CD4-positive, CD25-positive, alpha-beta regulatory T cell (primary cell): ENCODE measurements at regions not wholly inside any gene's neighbourhood (a gene's known extent, or its start where the extent isn't known, plus 50 kb on each side); places are given as distances from the start of the nearest gene placed in this dataset.

Source experiments
- ATAC-seq, 2 donors: fragments of 150-1000 bp; cut with Tn5 transposase; one replicate each; pipeline ENCODE4 v1.10.0; 2021; ENCODE audit warnings: low read depth in 2 of 2, moderate number of reproducible peaks in 2 of 2, moderate library complexity in 1 of 2
- DNase-seq, 3 donors: peaks; one replicate each; pipeline versions ENCODE4 v3.0.0 to v3.0.0-alpha.2; 2012 to 2022; ENCODE audit warnings: mixed read lengths in 1 of 3
- H3K27ac ChIP-seq: one replicate; pipeline ENCODE4 v1.7.0; 2013; ENCODE audit warnings: mild to moderate bottlenecking, low read length; ENCODE audit not compliant: insufficient read depth, poor library complexity, severe bottlenecking
- H3K27me3 ChIP-seq: one replicate; pipeline ENCODE4 v1.7.0; 2013; ENCODE audit warnings: low read length; ENCODE audit not compliant: control insufficient read depth, insufficient read depth
- H3K36me3 ChIP-seq: one replicate; pipeline ENCODE4 v1.7.0; 2013; ENCODE audit warnings: mild to moderate bottlenecking, low read length, moderate library complexity; ENCODE audit not compliant: control insufficient read depth, insufficient read depth
- H3K4me1 ChIP-seq: 2 replicates; pipeline ENCODE4 v1.7.0; 2013; ENCODE audit warnings: mild to moderate bottlenecking, low read length; ENCODE audit not compliant: insufficient read depth, control insufficient read depth, poor library complexity, severe bottlenecking
- H3K4me3 ChIP-seq: one replicate; pipeline ENCODE4 v1.7.0; 2013; ENCODE audit warnings: low read depth, mild to moderate bottlenecking, low read length, moderate library complexity
- H3K9me3 ChIP-seq, 2 experiments: 1 replicate in 1 of 2; 2 replicates in 1 of 2; pipeline ENCODE4 v1.7.0; 2013; ENCODE audit warnings: low read length in 2 of 2, mild to moderate bottlenecking in 1 of 2, moderate library complexity in 1 of 2; ENCODE audit not compliant: control insufficient read depth in 2 of 2
- H3K27ac Mint-ChIP-seq, 3 donors: one replicate each; pipeline ENCODE4 v1.8.0; 2020 to 2022; ENCODE audit warnings: mild to moderate bottlenecking in 3 of 3, mixed read lengths in 3 of 3, moderate library complexity in 2 of 3
- H3K27me3 Mint-ChIP-seq: one replicate; pipeline ENCODE4 v1.8.0; 2022; ENCODE audit warnings: mild to moderate bottlenecking, mixed read lengths
- H3K36me3 Mint-ChIP-seq: one replicate; pipeline ENCODE4 v1.8.0; 2020; ENCODE audit warnings: mixed read lengths
- H3K4me1 Mint-ChIP-seq, 4 donors: one replicate each; pipeline ENCODE4 v1.8.0; 2020 to 2022; ENCODE audit warnings: mixed read lengths in 4 of 4, mild to moderate bottlenecking in 1 of 4
- H3K4me3 Mint-ChIP-seq, 4 donors: one replicate each; pipeline ENCODE4 v1.8.0; 2020 to 2022; ENCODE audit warnings: mild to moderate bottlenecking in 4 of 4, mixed read lengths in 4 of 4, moderate library complexity in 3 of 4
- H3K9me3 Mint-ChIP-seq, 7 donors: one replicate each; pipeline ENCODE4 v1.8.0; 2020 to 2022; ENCODE audit warnings: mixed read lengths in 7 of 7, mild to moderate bottlenecking in 3 of 7, moderate library complexity in 2 of 7

DNA sequence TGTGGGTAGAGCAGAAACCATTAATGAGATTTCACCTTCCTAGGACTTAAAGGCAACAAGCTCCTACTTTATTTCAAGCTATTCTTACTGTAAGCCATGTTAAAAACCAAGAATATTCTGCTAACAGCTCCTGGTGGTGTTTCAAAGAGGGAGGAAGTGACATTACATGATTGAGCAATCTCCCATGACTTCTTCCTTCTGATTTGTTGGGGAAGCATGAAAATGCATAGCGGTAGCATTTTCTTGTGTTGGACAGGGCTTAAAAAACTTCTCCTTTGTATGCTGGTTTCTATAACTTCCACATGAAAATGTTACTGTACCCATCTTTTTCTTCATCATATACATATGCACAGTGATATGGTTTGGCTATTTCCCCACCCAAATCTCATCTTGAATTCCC is 297.0 kb upstream of the SNX7 start:
- Histone ChIP-seq H3K27me3 (no peaks in the 10 kb centered on the region), H3K27ac (no peak overlapping the region), H3K4me3 (no peak overlapping the region), H3K9me3 (no peaks in the 10 kb centered on the region), H3K4me1 (no peaks in the 10 kb centered on the region), H3K36me3 (no peaks in the 10 kb centered on the region)
- Mint-ChIP-seq H3K27me3 (peaks cover 2% of the 10 kb centered on the region), H3K4me3 (no peak overlapping the region), H3K4me1 (peaks cover 0 to 3% (median 1%) of the 10 kb centered on the region in 4 donors), H3K27ac (no peak overlapping the region), H3K9me3 (peaks cover 0 to 9% (median 5%) of the 10 kb centered on the region in 7 donors), H3K36me3 (no peaks in the 10 kb centered on the region)
- no peak for DNase-seq
- no peak for ATAC-seq

DNA sequence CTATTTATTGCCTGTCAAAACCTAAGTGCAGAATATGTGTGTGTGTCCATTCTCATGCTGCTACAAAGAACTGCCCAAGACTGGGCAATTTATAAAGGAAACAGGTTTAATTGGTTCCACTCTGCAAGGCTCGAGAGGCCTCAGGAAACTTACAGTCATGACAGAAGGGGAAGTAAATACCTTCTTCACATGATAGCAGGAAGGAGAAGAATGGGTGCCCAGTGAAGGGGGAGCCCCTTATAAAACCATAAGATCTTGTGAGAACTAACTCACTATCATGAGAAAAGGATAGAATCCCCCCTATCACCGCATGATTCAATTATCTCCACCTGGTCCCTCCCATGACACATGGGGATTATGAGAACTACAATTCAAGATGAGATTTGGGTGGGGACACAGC is 300.7 kb upstream of the SNX7 start:
- H3K4me3 ChIP-seq: no peak overlapping the region
- H3K9me3 ChIP-seq: no peaks in the 10 kb centered on the region
- Mint-ChIP-seq H3K4me1 (no peaks in the 10 kb centered on the region), H3K9me3 (peaks cover 0 to 9% (median 4%) of the 10 kb centered on the region in 7 donors), H3K27ac (no peak overlapping the region), H3K27me3 (peaks cover 4% of the 10 kb centered on the region), H3K36me3 (no peaks in the 10 kb centered on the region), H3K4me3 (no peak overlapping the region)
- ATAC-seq: no peak
- H3K4me1 ChIP-seq: no peaks in the 10 kb centered on the region
- H3K27me3 ChIP-seq: no peaks in the 10 kb centered on the region
- DNase-seq: no peak
- H3K27ac ChIP-seq: no peak overlapping the region
- no peaks in the 10 kb centered on the region for H3K36me3 ChIP-seq

DNA sequence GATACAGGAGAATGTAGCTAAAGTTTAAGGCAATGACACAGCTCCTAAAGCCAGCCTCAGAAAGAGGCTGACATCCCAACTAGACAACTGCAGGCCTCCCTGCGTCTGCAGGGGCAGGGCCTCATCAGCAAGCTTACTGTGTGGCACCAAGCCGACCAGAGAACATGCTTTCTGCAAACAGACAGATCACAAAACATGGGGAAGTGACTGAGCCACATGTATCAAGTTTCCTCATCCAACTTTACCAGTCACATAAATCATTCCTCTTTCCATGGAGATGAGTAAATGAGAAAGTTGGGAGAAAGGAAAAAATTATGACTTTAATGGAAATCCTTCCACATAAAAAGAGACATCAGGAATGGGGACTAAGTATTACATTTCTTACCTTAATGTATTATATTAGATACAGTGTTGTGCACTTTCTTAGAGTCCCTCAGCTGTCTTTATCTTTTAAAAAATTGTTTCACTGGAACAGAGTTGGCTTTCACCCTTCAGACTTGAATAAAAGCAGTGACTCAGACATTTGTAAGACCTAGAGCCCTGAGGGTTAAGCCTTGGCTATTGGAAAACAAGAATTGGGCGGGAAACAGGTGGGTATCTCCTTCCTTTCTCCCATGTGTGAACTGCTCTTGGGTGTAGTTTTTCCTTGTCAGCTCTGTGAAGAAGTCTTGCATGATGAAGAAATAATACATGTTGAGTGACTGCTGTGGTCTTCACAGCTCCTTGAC is 305.7 kb upstream of the SNX7 start:
- H3K36me3 Mint-ChIP-seq: no peaks in the 10 kb centered on the region
- no peaks in the 10 kb centered on the region for H3K4me1 ChIP-seq
- peaks cover 4% of the 10 kb centered on the region for H3K27me3 Mint-ChIP-seq
- H3K27me3 ChIP-seq: no peaks in the 10 kb centered on the region
- H3K27ac ChIP-seq: no peak overlapping the region
- H3K9me3 ChIP-seq: no peaks in the 10 kb centered on the region
- H3K4me1 Mint-ChIP-seq: no peaks in the 10 kb centered on the region
- H3K4me3 Mint-ChIP-seq: no peak overlapping the region
- H3K27ac Mint-ChIP-seq: no peak overlapping the region
- DNase-seq (no peak), ATAC-seq (no peak)
- no peaks in the 10 kb centered on the region for H3K36me3 ChIP-seq
- peaks cover 0 to 5% (median 4%) of the 10 kb centered on the region in 7 donors for H3K9me3 Mint-ChIP-seq
- H3K4me3 ChIP-seq: no peak overlapping the region

DNA sequence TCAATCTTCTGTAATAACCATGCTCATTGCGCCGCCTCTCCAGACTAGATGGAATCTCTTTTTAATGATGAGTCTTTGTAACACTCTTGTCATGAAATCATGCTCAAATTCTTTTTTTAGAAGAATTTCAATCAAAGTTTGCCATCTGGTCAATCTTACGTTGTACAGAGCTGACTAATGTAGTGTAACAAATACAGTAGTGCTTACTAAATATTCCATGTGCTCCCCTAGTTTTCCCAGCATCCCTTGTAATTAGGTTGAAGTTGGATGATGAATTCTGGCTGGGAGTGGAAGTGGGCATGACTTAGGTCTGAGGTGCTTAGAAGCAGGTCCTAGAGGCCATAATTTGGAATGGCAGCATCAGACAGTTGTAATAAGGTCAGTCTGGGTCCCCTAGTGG is 309.1 kb upstream of the SNX7 start:
- Histone ChIP-seq H3K4me1 (no peaks in the 10 kb centered on the region), H3K36me3 (no peaks in the 10 kb centered on the region), H3K9me3 (no peaks in the 10 kb centered on the region), H3K27me3 (no peaks in the 10 kb centered on the region), H3K4me3 (no peak overlapping the region), H3K27ac (no peak overlapping the region)
- no peaks in the 10 kb centered on the region for H3K36me3 Mint-ChIP-seq
- H3K27ac Mint-ChIP-seq: no peak overlapping the region
- H3K4me3 Mint-ChIP-seq: no peak overlapping the region
- ATAC-seq (no peak), DNase-seq (no peak)
- H3K4me1 Mint-ChIP-seq: no peaks in the 10 kb centered on the region
- peaks cover 0 to 5% (median 2%) of the 10 kb centered on the region in 7 donors for H3K9me3 Mint-ChIP-seq
- no peaks in the 10 kb centered on the region for H3K27me3 Mint-ChIP-seq

DNA sequence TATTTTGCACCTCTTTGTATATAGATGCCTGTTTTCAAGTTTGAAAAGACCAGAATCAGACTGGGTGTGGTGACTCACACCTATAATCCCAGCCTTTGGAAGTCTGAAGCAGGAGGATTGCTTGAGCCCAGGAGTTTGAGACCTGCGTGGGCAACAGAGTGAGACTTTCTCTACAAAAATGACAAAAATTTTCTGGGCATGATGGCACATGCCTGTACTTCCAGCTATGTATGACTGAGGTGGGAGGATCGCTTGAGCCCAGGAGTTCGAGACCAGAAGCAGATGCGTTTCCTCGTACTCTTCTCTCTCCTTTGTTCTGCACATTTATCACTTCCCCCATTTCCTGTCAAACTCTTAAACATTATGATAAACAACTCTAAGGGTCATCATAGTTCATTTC is 310.0 kb upstream of the SNX7 start:
- no peaks in the 10 kb centered on the region for H3K36me3 ChIP-seq
- peaks cover 0 to 5% (median 2%) of the 10 kb centered on the region in 7 donors for H3K9me3 Mint-ChIP-seq
- no peaks in the 10 kb centered on the region for H3K36me3 Mint-ChIP-seq
- H3K27ac Mint-ChIP-seq: no peak overlapping the region
- H3K4me3 ChIP-seq: no peak overlapping the region
- no peaks in the 10 kb centered on the region for H3K4me1 ChIP-seq
- H3K4me1 Mint-ChIP-seq: no peaks in the 10 kb centered on the region
- ATAC-seq (no peak), DNase-seq (no peak)
- no peaks in the 10 kb centered on the region for H3K27me3 Mint-ChIP-seq
- H3K9me3 ChIP-seq: no peaks in the 10 kb centered on the region
- H3K4me3 Mint-ChIP-seq: no peak overlapping the region
- H3K27ac ChIP-seq: no peak overlapping the region
- H3K27me3 ChIP-seq: no peaks in the 10 kb centered on the region

DNA sequence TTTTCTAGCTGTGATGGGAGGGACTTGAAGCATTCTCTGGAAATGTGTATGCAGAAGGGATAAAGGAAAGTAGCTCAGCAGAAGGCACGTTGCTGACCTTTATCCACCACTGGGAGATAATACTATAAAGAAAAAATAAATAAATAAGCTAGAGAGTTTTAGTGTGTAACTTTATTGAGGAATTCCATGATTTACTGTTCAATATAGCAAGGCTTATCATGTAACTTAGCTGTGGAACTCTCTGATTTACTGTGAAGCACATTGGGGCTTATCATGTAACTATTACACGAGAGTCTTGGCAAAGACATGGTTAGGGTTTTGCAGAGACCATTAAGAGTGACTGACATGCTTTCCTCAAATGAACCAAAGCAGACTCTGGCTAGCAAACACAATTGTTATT is 316.1 kb upstream of the SNX7 start:
- no peak for ATAC-seq
- H3K36me3 Mint-ChIP-seq: no peaks in the 10 kb centered on the region

DNA sequence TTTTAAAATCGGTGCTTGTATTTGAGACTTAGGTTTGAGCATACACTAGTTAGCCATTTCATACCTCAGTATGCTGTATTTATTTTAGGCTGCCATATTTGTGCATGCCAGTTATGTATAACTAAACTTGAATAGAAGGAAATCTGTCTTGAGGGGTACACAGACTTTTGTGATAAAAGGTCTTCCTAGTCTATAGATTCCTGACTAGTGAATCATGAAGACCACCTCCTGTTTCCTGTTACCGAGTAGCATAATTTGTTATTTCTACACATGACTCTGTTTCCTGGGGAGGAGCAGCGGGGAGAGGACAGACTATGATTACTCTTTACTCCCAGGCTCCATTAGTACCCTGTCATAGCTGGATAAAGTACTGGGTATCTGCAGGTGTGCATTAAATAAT is 316.8 kb upstream of the SNX7 start:
- no peaks in the 10 kb centered on the region for H3K36me3 Mint-ChIP-seq
- ATAC-seq (no peak), DNase-seq (no peak)
- Histone ChIP-seq H3K4me3 (no peak overlapping the region), H3K27ac (no peak overlapping the region), H3K9me3 (no peaks in the 10 kb centered on the region), H3K4me1 (no peaks in the 10 kb centered on the region), H3K36me3 (no peaks in the 10 kb centered on the region), H3K27me3 (no peaks in the 10 kb centered on the region)
- no peaks in the 10 kb centered on the region for H3K4me1 Mint-ChIP-seq
- H3K27me3 Mint-ChIP-seq: peaks cover 4% of the 10 kb centered on the region
- H3K9me3 Mint-ChIP-seq: peaks cover 0 to 7% (median 2%) of the 10 kb centered on the region in 7 donors
- no peak overlapping the region for H3K4me3 Mint-ChIP-seq
- H3K27ac Mint-ChIP-seq: no peak overlapping the region

More for the DNA sequence above, 316.1 kb upstream of the SNX7 start:
- Mint-ChIP-seq H3K27me3 (peaks cover 4% of the 10 kb centered on the region), H3K9me3 (peaks cover 0 to 7% (median 2%) of the 10 kb centered on the region in 7 donors), H3K4me1 (no peaks in the 10 kb centered on the region), H3K4me3 (no peak overlapping the region), H3K27ac (no peak overlapping the region)
- Histone ChIP-seq H3K4me1 (no peaks in the 10 kb centered on the region), H3K4me3 (no peak overlapping the region), H3K27ac (no peak overlapping the region), H3K9me3 (no peaks in the 10 kb centered on the region), H3K36me3 (no peaks in the 10 kb centered on the region), H3K27me3 (no peaks in the 10 kb centered on the region)
- DNase-seq: no peak

DNA sequence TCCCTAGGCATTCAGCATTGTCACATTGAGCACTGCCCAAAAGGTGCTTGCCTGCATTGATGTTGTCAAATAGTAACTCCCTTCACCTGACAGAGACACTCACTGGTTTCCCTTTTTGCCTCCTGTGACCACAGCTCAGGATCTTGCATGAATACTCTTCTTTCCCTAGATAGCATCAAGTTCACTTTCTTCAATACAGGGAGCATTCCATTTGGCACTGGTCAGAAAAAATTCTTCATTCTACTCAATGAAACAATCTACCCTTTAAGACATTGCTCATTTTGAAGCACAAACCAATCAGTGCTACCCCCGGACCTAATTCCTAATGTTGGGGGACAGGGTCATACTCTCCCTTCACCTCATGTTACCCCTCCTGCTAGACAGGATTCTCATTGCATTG is 319.0 kb upstream of the SNX7 start:
- H3K27me3 ChIP-seq: no peaks in the 10 kb centered on the region
- H3K4me3 ChIP-seq: no peak overlapping the region
- Mint-ChIP-seq H3K36me3 (no peaks in the 10 kb centered on the region), H3K4me1 (no peaks in the 10 kb centered on the region), H3K27ac (no peak overlapping the region), H3K4me3 (no peak overlapping the region), H3K9me3 (peaks cover 0 to 5% (median 1%) of the 10 kb centered on the region in 7 donors), H3K27me3 (peaks cover 4% of the 10 kb centered on the region)
- H3K36me3 ChIP-seq: no peaks in the 10 kb centered on the region
- no peaks in the 10 kb centered on the region for H3K4me1 ChIP-seq
- no peak overlapping the region for H3K27ac ChIP-seq
- ATAC-seq (no peak), DNase-seq (no peak)
- H3K9me3 ChIP-seq: no peaks in the 10 kb centered on the region
